ENCODE measurements at regions not wholly inside any gene's neighbourhood (a gene's known extent, or its start where the extent isn't known, plus 50 kb on each side); places are given as distances from the start of the nearest gene placed in this dataset.
A peak's percentile ranks its signal among the peaks of the same experiment; 100 is the strongest.

GRCh38 chr4:125060376-125060775 lies 254.4 kb upstream of the FAT4 start:
- no peak for DNase-seq
- no peaks in the 10 kb centered on the region for H3K36me3 ChIP-seq (ENCODE audit: control insufficient read depth in 4 of 4, insufficient read depth in 4 of 4, low read length in 4 of 4)
- no peaks in the 10 kb centered on the region for H3K27me3 ChIP-seq (ENCODE audit: control insufficient read depth in 3 of 3, insufficient read depth in 3 of 3, low read length in 2 of 3)
- TF ChIP-seq CTCF (IDR thresholded peaks at IDR 0.05; ENCODE audit: control extremely low read depth, extremely low read depth) = no peak
- peaks cover 0 to 10% (median 0%) of the 10 kb centered on the region in 5 donors for H3K4me1 ChIP-seq (ENCODE audit: control insufficient read depth in 5 of 5, insufficient read depth in 5 of 5, low read length in 5 of 5)
- no peak overlapping the region for H3K27ac ChIP-seq (ENCODE audit: low read depth in 1 of 2, low read length in 1 of 2)
- H3K9ac ChIP-seq (ENCODE audit: insufficient read depth in 1 of 2, low read length in 2 of 2) = no peak overlapping the region
- WGBS, 2 donors = 74 to 90% methylated on average over 2 of the region's 2 CpGs
- no peak for ATAC-seq (ENCODE audit: insufficient read depth, low FRiP score)
- H3K4me3 ChIP-seq = no peak overlapping the region
- no peaks in the 10 kb centered on the region for H3K9me3 ChIP-seq (ENCODE audit: control insufficient read depth in 4 of 4, insufficient read depth in 3 of 4, low read length in 3 of 4)

GRCh38 chr4:125049711-125050110 lies 265.0 kb upstream of the FAT4 start:
- peak in 2 of 3 donors; percentile 71 to 83 for DNase-seq
- TF ChIP-seq CTCF (IDR thresholded peaks at IDR 0.05; ENCODE audit: control extremely low read depth, extremely low read depth) = no peak
- WGBS, 2 donors = 19 to 50% methylated on average over 1 of the region's 1 CpG
- peaks cover 0 to 6% (median 0%) of the 10 kb centered on the region in 5 donors for H3K4me1 ChIP-seq (ENCODE audit: control insufficient read depth in 5 of 5, insufficient read depth in 5 of 5, low read length in 5 of 5)
- H3K9me3 ChIP-seq (ENCODE audit: control insufficient read depth in 4 of 4, insufficient read depth in 3 of 4, low read length in 3 of 4) = no peaks in the 10 kb centered on the region
- no peaks in the 10 kb centered on the region for H3K36me3 ChIP-seq (ENCODE audit: control insufficient read depth in 4 of 4, insufficient read depth in 4 of 4, low read length in 4 of 4)
- no peak overlapping the region for H3K27ac ChIP-seq (ENCODE audit: low read depth in 1 of 2, low read length in 1 of 2)
- no peak overlapping the region for H3K9ac ChIP-seq (ENCODE audit: insufficient read depth in 1 of 2, low read length in 2 of 2)
- no peak overlapping the region for H3K4me3 ChIP-seq
- no peaks in the 10 kb centered on the region for H3K27me3 ChIP-seq (ENCODE audit: control insufficient read depth in 3 of 3, insufficient read depth in 3 of 3, low read length in 2 of 3)
- no peak for ATAC-seq (ENCODE audit: insufficient read depth, low FRiP score)

GRCh38 chr4:125045311-125045710 lies 269.4 kb upstream of the FAT4 start:
- Histone ChIP-seq H3K9me3 (ENCODE audit: control insufficient read depth in 4 of 4, insufficient read depth in 3 of 4, low read length in 3 of 4) (no peaks in the 10 kb centered on the region), H3K36me3 (ENCODE audit: control insufficient read depth in 4 of 4, insufficient read depth in 4 of 4, low read length in 4 of 4) (no peaks in the 10 kb centered on the region), H3K4me1 (ENCODE audit: control insufficient read depth in 5 of 5, insufficient read depth in 5 of 5, low read length in 5 of 5) (peaks cover 0 to 11% (median 0%) of the 10 kb centered on the region in 5 donors), H3K27me3 (ENCODE audit: control insufficient read depth in 3 of 3, insufficient read depth in 3 of 3, low read length in 2 of 3) (no peaks in the 10 kb centered on the region), H3K9ac (ENCODE audit: insufficient read depth in 1 of 2, low read length in 2 of 2) (no peak overlapping the region), H3K27ac (ENCODE audit: low read depth in 1 of 2, low read length in 1 of 2) (no peak overlapping the region), H3K4me3 (no peak overlapping the region)
- ATAC-seq (ENCODE audit: insufficient read depth, low FRiP score) (no peak), DNase-seq (no peak)
- TF ChIP-seq CTCF (IDR thresholded peaks at IDR 0.05; ENCODE audit: control extremely low read depth, extremely low read depth) = no peak

GRCh38 chr4:125044886-125045285 lies 269.9 kb upstream of the FAT4 start:
- H3K36me3 ChIP-seq (ENCODE audit: control insufficient read depth in 4 of 4, insufficient read depth in 4 of 4, low read length in 4 of 4) = no peaks in the 10 kb centered on the region
- no peak for ATAC-seq (ENCODE audit: insufficient read depth, low FRiP score)

More at GRCh38 chr4:125044886-125045285, 269.9 kb upstream of the FAT4 start:
- no peaks in the 10 kb centered on the region for H3K9me3 ChIP-seq (ENCODE audit: control insufficient read depth in 4 of 4, insufficient read depth in 3 of 4, low read length in 3 of 4)
- peaks cover 0 to 11% (median 0%) of the 10 kb centered on the region in 5 donors for H3K4me1 ChIP-seq (ENCODE audit: control insufficient read depth in 5 of 5, insufficient read depth in 5 of 5, low read length in 5 of 5)
- H3K9ac ChIP-seq (ENCODE audit: insufficient read depth in 1 of 2, low read length in 2 of 2) = no peak overlapping the region
- H3K27ac ChIP-seq (ENCODE audit: low read depth in 1 of 2, low read length in 1 of 2) = no peak overlapping the region
- no peaks in the 10 kb centered on the region for H3K27me3 ChIP-seq (ENCODE audit: control insufficient read depth in 3 of 3, insufficient read depth in 3 of 3, low read length in 2 of 3)
- H3K4me3 ChIP-seq = no peak overlapping the region
- WGBS, 2 donors = 16 to 30% methylated on average over 3 of the region's 3 CpGs
- no peak for TF ChIP-seq CTCF (IDR thresholded peaks at IDR 0.05; ENCODE audit: control extremely low read depth, extremely low read depth)
- DNase-seq = no peak

All from lung (tissue), 11 donors.